ENCODE measurements at regions not wholly inside any gene's neighbourhood (a gene's known extent, or its start where the extent isn't known, plus 50 kb on each side); places are given as distances from the start of the nearest gene placed in this dataset.

- TF ChIP-seq POLR2AphosphoS5 (IDR thresholded peaks at IDR 0.05; ENCODE audit: low read depth, low read length) (no peak), SIN3A (IDR thresholded peaks at IDR 0.05; ENCODE audit: borderline replicate concordance, insufficient read depth, low read length) (no peak), TAF1 (IDR thresholded peaks at IDR 0.05; ENCODE audit: borderline replicate concordance, insufficient read depth, low read length) (no peak), FOXP2 (optimal IDR thresholded peaks at IDR 0.05; ENCODE audit: borderline replicate concordance, extremely low read depth, extremely low read length, insufficient read depth) (no peak), REST (IDR thresholded peaks at IDR 0.05; ENCODE audit: insufficient read depth in 1 of 2, low read depth in 2 of 2, low read length in 2 of 2) (no peak)
These were observed 158.6 kb upstream of the THUMPD2 start for GRCh38 chr2:39937621-39938020.

GRCh38 chr2:39934851-39935250 is 155.8 kb upstream of the THUMPD2 start:
- TF ChIP-seq FOXP2 (optimal IDR thresholded peaks at IDR 0.05; ENCODE audit: borderline replicate concordance, extremely low read depth, extremely low read length, insufficient read depth) (no peak), POLR2AphosphoS5 (IDR thresholded peaks at IDR 0.05; ENCODE audit: low read depth, low read length) (no peak), TAF1 (IDR thresholded peaks at IDR 0.05; ENCODE audit: borderline replicate concordance, insufficient read depth, low read length) (no peak)

GRCh38 chr2:39933196-39933595 is 154.1 kb upstream of the THUMPD2 start:
- TF ChIP-seq SIN3A (IDR thresholded peaks at IDR 0.05; ENCODE audit: borderline replicate concordance, insufficient read depth, low read length) = no peak
- no peak for TF ChIP-seq POLR2AphosphoS5 (IDR thresholded peaks at IDR 0.05; ENCODE audit: low read depth, low read length)
- TF ChIP-seq REST (IDR thresholded peaks at IDR 0.05; ENCODE audit: insufficient read depth in 1 of 2, low read depth in 2 of 2, low read length in 2 of 2) = no peak

GRCh38 chr2:39932198-39932597 is 153.1 kb upstream of the THUMPD2 start:
- TF ChIP-seq SIN3A (IDR thresholded peaks at IDR 0.05; ENCODE audit: borderline replicate concordance, insufficient read depth, low read length) = no peak
- no peak for TF ChIP-seq REST (IDR thresholded peaks at IDR 0.05; ENCODE audit: insufficient read depth in 1 of 2, low read depth in 2 of 2, low read length in 2 of 2)
- TF ChIP-seq TAF1 (IDR thresholded peaks at IDR 0.05; ENCODE audit: borderline replicate concordance, insufficient read depth, low read length) = no peak
- no peak for TF ChIP-seq FOXP2 (optimal IDR thresholded peaks at IDR 0.05; ENCODE audit: borderline replicate concordance, extremely low read depth, extremely low read length, insufficient read depth)
- TF ChIP-seq POLR2AphosphoS5 (IDR thresholded peaks at IDR 0.05; ENCODE audit: low read depth, low read length) = no peak

GRCh38 chr2:39930175-39930917 is 151.3 kb upstream of the THUMPD2 start:
- no peak for TF ChIP-seq TAF1 (IDR thresholded peaks at IDR 0.05; ENCODE audit: borderline replicate concordance, insufficient read depth, low read length)
- no peak for TF ChIP-seq REST (IDR thresholded peaks at IDR 0.05; ENCODE audit: insufficient read depth in 1 of 2, low read depth in 2 of 2, low read length in 2 of 2)
- no peak for TF ChIP-seq FOXP2 (optimal IDR thresholded peaks at IDR 0.05; ENCODE audit: borderline replicate concordance, extremely low read depth, extremely low read length, insufficient read depth)
- TF ChIP-seq POLR2AphosphoS5 (IDR thresholded peaks at IDR 0.05; ENCODE audit: low read depth, low read length) = no peak
- TF ChIP-seq SIN3A (IDR thresholded peaks at IDR 0.05; ENCODE audit: borderline replicate concordance, insufficient read depth, low read length) = no peak
